DND-41 (cell line): ENCODE measurements at regions not wholly inside any gene's neighbourhood (a gene's known extent, or its start where the extent isn't known, plus 50 kb on each side); places are given as distances from the start of the nearest gene placed in this dataset.

ENCODE experiments used
- ATAC-seq: fragments of 200-7000 bp; cut with Tn5 transposase; 3 replicates; pipeline ENCODE4 v1.9.1; 2021; ENCODE audit warnings: low read depth; ENCODE audit not compliant: insufficient read depth
- DNase-seq: peaks from one replicate; pipeline ENCODE4 v3.0.0-alpha.2; 2020
- H2AFZ ChIP-seq: 2 replicates; pipeline ENCODE4 v1.6.0; 2012; ENCODE audit warnings: low read depth, low read length
- H3K27ac ChIP-seq: 2 replicates; pipeline ENCODE4 v1.5.1; 2012; ENCODE audit warnings: low read length, inconsistent platforms
- H3K27me3 ChIP-seq: fragments of 200-600 bp; sonication (generic); 2 replicates; pipeline ENCODE4 v1.6.0; 2012; ENCODE audit warnings: low read length, mild to moderate bottlenecking, inconsistent platforms; ENCODE audit not compliant: insufficient read depth, poor library complexity
- H3K36me3 ChIP-seq: 2 replicates; pipeline ENCODE4 v1.5.1; 2012; ENCODE audit warnings: low read length, inconsistent platforms; ENCODE audit not compliant: insufficient read depth
- H3K4me1 ChIP-seq: 2 replicates; pipeline ENCODE4 v1.5.1; 2012; ENCODE audit warnings: mild to moderate bottlenecking, low read length; ENCODE audit not compliant: insufficient read depth
- H3K4me2 ChIP-seq: 2 replicates; pipeline ENCODE4 v1.6.0; 2012; ENCODE audit warnings: mild to moderate bottlenecking, moderate library complexity, low read length, inconsistent platforms; ENCODE audit not compliant: insufficient read depth
- H3K4me3 ChIP-seq, 2 experiments: fragments of 200-600 bp in 1 of 2; shearing (Covaris generic) in 1 of 2; 2 replicates each; pipeline ENCODE4 v1.5.1; 2012 to 2016; ENCODE audit warnings: inconsistent platforms in 2 of 2, low read length in 2 of 2, mild to moderate bottlenecking in 2 of 2, low read depth in 1 of 2, moderate library complexity in 1 of 2
- H3K79me2 ChIP-seq: 2 replicates; pipeline ENCODE4 v1.6.0; 2012; ENCODE audit warnings: low read length, inconsistent platforms; ENCODE audit not compliant: insufficient read depth
- H3K9ac ChIP-seq: 2 replicates; pipeline ENCODE4 v1.6.0; 2012; ENCODE audit warnings: low read depth, mild to moderate bottlenecking, inconsistent platforms, low read length, moderate library complexity
- H3K9me3 ChIP-seq: 2 replicates; pipeline ENCODE4 v1.5.1; 2012; ENCODE audit warnings: low read length, moderate library complexity, mild to moderate bottlenecking, inconsistent platforms; ENCODE audit not compliant: insufficient read depth, severe bottlenecking
- H4K20me1 ChIP-seq: 2 replicates; pipeline ENCODE4 v1.6.0; 2012; ENCODE audit warnings: low read length; ENCODE audit not compliant: insufficient read depth
- CTCF ChIP-seq: IDR thresholded peaks from 2 replicates; pipeline ENCODE4 v1.5.1; 2012; ENCODE audit warnings: borderline replicate concordance, low read length, moderate library complexity, mild to moderate bottlenecking; ENCODE audit not compliant: poor library complexity, severe bottlenecking; ENCODE audit errors: extremely low read depth
- EZH2 ChIP-seq: IDR thresholded peaks from 3 replicates; pipeline ENCODE4 v1.6.1; 2012; ENCODE audit warnings: borderline replicate concordance, low read depth, mild to moderate bottlenecking, moderate library complexity, low read length, inconsistent platforms; ENCODE audit not compliant: severe bottlenecking

GRCh38 chr6:50278663-50279062 is 228.9 kb upstream of the DEFB112 start:
- no peaks in the 10 kb centered on the region for H3K36me3 ChIP-seq
- H3K27ac ChIP-seq, result 0 out of 2 replicates have a peak overlapping the region, but pooled peaks have one; percentile 13

GRCh38 chr6:50285735-50286134 is 236.0 kb upstream of the DEFB112 start:
- Histone ChIP-seq H3K36me3 (no peaks in the 10 kb centered on the region), H3K4me2 (no peak overlapping the region), H4K20me1 (no peaks in the 10 kb centered on the region), H3K4me1 (no peaks in the 10 kb centered on the region), H3K79me2 (no peaks in the 10 kb centered on the region), H3K9ac (no peak overlapping the region), H3K27me3 (no peaks in the 10 kb centered on the region), H3K27ac (no peak overlapping the region), H3K9me3 (no peaks in the 10 kb centered on the region), H2AFZ (no peak overlapping the region), H3K4me3 (no peak overlapping the region)
- ATAC-seq (no peak), DNase-seq (no peak)
- TF ChIP-seq EZH2 (no peak), CTCF (no peak)

More at GRCh38 chr6:50278663-50279062, 228.9 kb upstream of the DEFB112 start:
- Histone ChIP-seq H3K4me1 (0 out of 2 replicates have a peak, but pooled peaks cover 12% of the 10 kb centered on the region), H4K20me1 (no peaks in the 10 kb centered on the region), H3K27me3 (no peaks in the 10 kb centered on the region), H3K4me3 (no peak overlapping the region), H3K4me2 (peak overlapping the region; percentile 12; the same call in 1 of the 2 replicates), H3K9me3 (no peaks in the 10 kb centered on the region), H3K79me2 (no peaks in the 10 kb centered on the region), H3K9ac (no peak overlapping the region), H2AFZ (no peak overlapping the region)
- DNase-seq (no peak), ATAC-seq (no peak)
- no peak for TF ChIP-seq CTCF
- TF ChIP-seq EZH2, result no peak

GRCh38 chr6:50288241-50288640 is 238.5 kb upstream of the DEFB112 start:
- Histone ChIP-seq H4K20me1 (no peaks in the 10 kb centered on the region), H3K27me3 (no peaks in the 10 kb centered on the region), H3K4me2 (no peak overlapping the region), H3K9ac (no peak overlapping the region), H3K9me3 (no peaks in the 10 kb centered on the region), H3K4me3 (no peak overlapping the region), H3K79me2 (no peaks in the 10 kb centered on the region), H3K4me1 (no peaks in the 10 kb centered on the region), H2AFZ (no peak overlapping the region), H3K36me3 (no peaks in the 10 kb centered on the region), H3K27ac (no peak overlapping the region)
- ATAC-seq (no peak), DNase-seq (no peak)
- no peak for TF ChIP-seq EZH2
- TF ChIP-seq CTCF, result no peak

- Histone ChIP-seq H3K4me2 (no peak overlapping the region), H3K9ac (no peak overlapping the region), H3K4me3 (no peak overlapping the region), H2AFZ (no peak overlapping the region), H3K79me2 (no peaks in the 10 kb centered on the region), H3K27me3 (no peaks in the 10 kb centered on the region), H3K4me1 (no peaks in the 10 kb centered on the region), H3K9me3 (no peaks in the 10 kb centered on the region), H4K20me1 (no peaks in the 10 kb centered on the region), H3K36me3 (no peaks in the 10 kb centered on the region), H3K27ac (no peak overlapping the region)
- DNase-seq (no peak), ATAC-seq (no peak)
- TF ChIP-seq CTCF (no peak), EZH2 (no peak)
These were observed 239.2 kb upstream of the DEFB112 start for GRCh38 chr6:50288881-50289280.
